Medulla oblongata (tissue), 1 donor: ENCODE measurements at regions not wholly inside any gene's neighbourhood (a gene's known extent, or its start where the extent isn't known, plus 50 kb on each side); places are given as distances from the start of the nearest gene placed in this dataset.
"Not testable (repeated sequence)": the region's sequence is repeated elsewhere in the genome, so short reads cannot be mapped to it uniquely, and the experiment has no call there.

Source experiments
- DNase-seq: peaks from one replicate; pipeline ENCODE4 v3.0.0-alpha.2; 2015; ENCODE audit errors: extremely low spot score

- DNase-seq: no peak
Observed at GRCh38 chr2:84288293-84288692, 170.8 kb downstream of the SUCLG1 start.

- DNase-seq: no peak
Observed at GRCh38 chr2:84286878-84287277, 172.2 kb downstream of the SUCLG1 start.

GRCh38 chr2:84285056-84285747, 173.9 kb downstream of the SUCLG1 start:
- DNase-seq: no peak

GRCh38 chr2:84283506-84283905, 175.6 kb downstream of the SUCLG1 start:
- no peak for DNase-seq

- no peak for DNase-seq
Observed at GRCh38 chr2:84281510-84281909, 177.6 kb downstream of the SUCLG1 start.

GRCh38 chr2:84280873-84281272, 178.2 kb downstream of the SUCLG1 start:
- DNase-seq: no peak

GRCh38 chr2:84278386-84278785, 180.7 kb downstream of the SUCLG1 start:
- no peak for DNase-seq

GRCh38 chr2:84276590-84277255, 182.4 kb downstream of the SUCLG1 start:
- DNase-seq: no peak

GRCh38 chr2:84273406-84273805, 185.7 kb downstream of the SUCLG1 start:
- no peak for DNase-seq

- no peak for DNase-seq
Observed at GRCh38 chr2:84271977-84272376, 187.1 kb downstream of the SUCLG1 start.

GRCh38 chr2:84257831-84258230, 201.2 kb downstream of the SUCLG1 start:
- DNase-seq: peak; percentile 55

GRCh38 chr2:84251651-84252302, 207.3 kb downstream of the SUCLG1 start:
- no peak for DNase-seq

GRCh38 chr2:84249140-84249539, 209.9 kb downstream of the SUCLG1 start:
- DNase-seq: no peak

GRCh38 chr2:84247532-84247931, 211.5 kb downstream of the SUCLG1 start:
- DNase-seq: no peak

- no peak for DNase-seq
Observed at GRCh38 chr2:84243788-84244733, 215.0 kb downstream of the SUCLG1 start.

GRCh38 chr2:84238907-84239306, 220.2 kb downstream of the SUCLG1 start:
- DNase-seq: no peak

GRCh38 chr2:84236288-84236687, 222.8 kb downstream of the SUCLG1 start:
- DNase-seq: no peak

- DNase-seq: no peak
Observed at GRCh38 chr2:84234103-84234502, 225.0 kb downstream of the SUCLG1 start.

- peak; percentile 63 for DNase-seq
Observed at GRCh38 chr2:84231478-84231877, 227.6 kb downstream of the SUCLG1 start.

- DNase-seq: no peak
Observed at GRCh38 chr2:84224121-84224520, 235.0 kb downstream of the SUCLG1 start.

GRCh38 chr2:84223191-84223590, 235.9 kb downstream of the SUCLG1 start:
- no peak for DNase-seq

GRCh38 chr2:84221102-84221501, 238.0 kb downstream of the SUCLG1 start:
- not testable (repeated sequence) for DNase-seq
